Stimulated activated naive B cell treated with anti-CD40 and anti-IgM and Interleukin-4, amounts not matched to agents 10 μg/mL and 1 μg/mL and 100 μg/mL, for 72 hours (primary cell): ENCODE measurements at regions not wholly inside any gene's neighbourhood (a gene's known extent, or its start where the extent isn't known, plus 50 kb on each side); places are given as distances from the start of the nearest gene placed in this dataset.
"Not testable (repeated sequence)": the region's sequence is repeated elsewhere in the genome, so short reads cannot be mapped to it uniquely, and the experiment has no call there.

Source experiments
- ATAC-seq, 2 donors: fragments of 150-1000 bp; cut with Tn5 transposase; replicated peaks; 2 replicates each; pipeline ENCODE4 v1.10.0; 2021; ENCODE audit warnings: moderate library complexity in 1 of 2
- DNase-seq: peaks from one replicate; pipeline ENCODE4 v3.0.0; 2021
- H3K27ac Mint-ChIP-seq: one replicate; pipeline ENCODE4 v1.8.0; 2022; ENCODE audit warnings: mild to moderate bottlenecking, mixed read lengths
- H3K27me3 Mint-ChIP-seq, 2 donors: one replicate each; pipeline ENCODE4 v1.8.0; 2022; ENCODE audit warnings: mixed read lengths in 2 of 2
- H3K36me3 Mint-ChIP-seq, 2 donors: one replicate each; pipeline ENCODE4 v1.8.0; 2022; ENCODE audit warnings: mixed read lengths in 2 of 2, mild to moderate bottlenecking in 1 of 2
- H3K4me1 Mint-ChIP-seq, 2 donors: one replicate each; pipeline ENCODE4 v1.8.0; 2022; ENCODE audit warnings: mixed read lengths in 2 of 2, mild to moderate bottlenecking in 1 of 2
- H3K4me3 Mint-ChIP-seq, 2 donors: one replicate each; pipeline ENCODE4 v1.8.0; 2022; ENCODE audit warnings: mild to moderate bottlenecking in 2 of 2, mixed read lengths in 2 of 2, moderate library complexity in 1 of 2
- H3K9me3 Mint-ChIP-seq, 2 donors: one replicate each; pipeline ENCODE4 v1.8.0; 2022; ENCODE audit warnings: mixed read lengths in 2 of 2, mild to moderate bottlenecking in 1 of 2

GRCh38 chr10:106268000-106268399 is 896.5 kb downstream of the SORCS1 start:
- H3K9me3 Mint-ChIP-seq: peaks cover 3 to 5% of the 10 kb centered on the region in 2 donors
- ATAC-seq: no peak
- no peaks in the 10 kb centered on the region for H3K27me3 Mint-ChIP-seq
- no peak overlapping the region for H3K4me3 Mint-ChIP-seq
- H3K4me1 Mint-ChIP-seq: no peaks in the 10 kb centered on the region
- H3K36me3 Mint-ChIP-seq: no peaks in the 10 kb centered on the region
- DNase-seq: no peak
- no peak overlapping the region for H3K27ac Mint-ChIP-seq

- DNase-seq (no peak), ATAC-seq (no peak)
- H3K36me3 Mint-ChIP-seq: no peaks in the 10 kb centered on the region
- H3K9me3 Mint-ChIP-seq: peaks cover 3 to 5% of the 10 kb centered on the region in 2 donors
- H3K4me1 Mint-ChIP-seq: no peaks in the 10 kb centered on the region
- H3K4me3 Mint-ChIP-seq: no peak overlapping the region
- H3K27ac Mint-ChIP-seq: no peak overlapping the region
- no peaks in the 10 kb centered on the region for H3K27me3 Mint-ChIP-seq
Measured at GRCh38 chr10:106267591-106267990, 896.9 kb downstream of the SORCS1 start.

DNA sequence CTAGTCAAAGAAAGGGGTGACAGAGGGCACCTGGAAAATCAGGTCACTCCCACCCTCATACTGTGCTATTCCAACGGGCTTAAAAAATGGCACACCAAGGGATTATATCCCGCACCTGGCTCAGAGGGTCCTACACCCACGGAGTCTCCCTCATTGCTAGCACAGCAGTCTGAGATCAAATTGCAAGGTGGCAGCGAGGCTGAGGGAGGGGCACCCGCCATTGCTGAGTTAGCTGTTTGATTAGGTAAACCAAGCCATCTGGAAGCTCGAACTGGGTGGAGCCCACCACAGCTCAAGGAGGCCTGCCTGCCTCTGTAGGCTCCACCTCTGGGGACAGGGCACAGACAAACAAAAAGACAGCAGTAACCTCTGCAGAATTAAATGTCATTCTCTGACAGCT is 907.1 kb downstream of the SORCS1 start:
- not testable (repeated sequence) for H3K4me3 Mint-ChIP-seq, H3K4me1 Mint-ChIP-seq, DNase-seq, H3K36me3 Mint-ChIP-seq, ATAC-seq, H3K9me3 Mint-ChIP-seq, H3K27ac Mint-ChIP-seq, H3K27me3 Mint-ChIP-seq

GRCh38 chr10:106255111-106255678 is 909.3 kb downstream of the SORCS1 start:
- Mint-ChIP-seq H3K4me1 (no peaks in the 10 kb centered on the region), H3K4me3 (no peak overlapping the region), H3K9me3 (no peaks in the 10 kb centered on the region), H3K27ac (no peak overlapping the region), H3K36me3 (no peaks in the 10 kb centered on the region), H3K27me3 (no peaks in the 10 kb centered on the region)
- no peak for ATAC-seq
- no peak for DNase-seq

GRCh38 chr10:106254071-106254470 is 910.4 kb downstream of the SORCS1 start:
- Mint-ChIP-seq H3K27me3 (no peaks in the 10 kb centered on the region), H3K9me3 (no peaks in the 10 kb centered on the region), H3K36me3 (no peaks in the 10 kb centered on the region), H3K27ac (no peak overlapping the region), H3K4me3 (no peak overlapping the region), H3K4me1 (no peaks in the 10 kb centered on the region)
- ATAC-seq (no peak), DNase-seq (no peak)

DNA sequence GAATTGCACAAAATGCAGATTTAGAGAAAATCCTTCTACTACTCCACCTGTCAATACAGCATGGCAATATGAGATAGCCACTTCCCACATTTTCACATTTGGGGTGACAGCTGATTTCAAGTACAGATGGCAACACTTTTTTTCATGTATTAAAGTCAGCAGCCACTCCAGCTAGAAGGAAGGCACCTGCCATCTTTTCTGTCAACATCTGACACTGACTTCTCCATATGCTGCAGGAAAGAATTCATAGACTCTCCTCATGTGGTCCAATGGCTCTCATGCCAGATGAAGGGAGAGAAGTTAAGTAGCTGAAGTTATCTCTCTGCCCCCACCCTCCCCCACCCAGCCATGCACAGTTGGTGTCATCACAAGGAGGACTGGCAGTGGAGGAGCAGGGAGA is 912.0 kb downstream of the SORCS1 start:
- no peak for ATAC-seq

GRCh38 chr10:106251573-106251972 is 912.9 kb downstream of the SORCS1 start:
- H3K27me3 Mint-ChIP-seq: no peaks in the 10 kb centered on the region
- H3K9me3 Mint-ChIP-seq: peaks cover 0 to 4% of the 10 kb centered on the region in 2 donors
- ATAC-seq (no peak), DNase-seq (no peak)
- H3K4me1 Mint-ChIP-seq: no peaks in the 10 kb centered on the region
- H3K4me3 Mint-ChIP-seq: no peak overlapping the region
- no peaks in the 10 kb centered on the region for H3K36me3 Mint-ChIP-seq
- H3K27ac Mint-ChIP-seq: no peak overlapping the region

More for the DNA sequence above, 912.0 kb downstream of the SORCS1 start:
- Mint-ChIP-seq H3K9me3 (no peaks in the 10 kb centered on the region), H3K27ac (no peak overlapping the region), H3K36me3 (no peaks in the 10 kb centered on the region), H3K27me3 (no peaks in the 10 kb centered on the region), H3K4me1 (no peaks in the 10 kb centered on the region), H3K4me3 (no peak overlapping the region)
- DNase-seq: no peak

DNA sequence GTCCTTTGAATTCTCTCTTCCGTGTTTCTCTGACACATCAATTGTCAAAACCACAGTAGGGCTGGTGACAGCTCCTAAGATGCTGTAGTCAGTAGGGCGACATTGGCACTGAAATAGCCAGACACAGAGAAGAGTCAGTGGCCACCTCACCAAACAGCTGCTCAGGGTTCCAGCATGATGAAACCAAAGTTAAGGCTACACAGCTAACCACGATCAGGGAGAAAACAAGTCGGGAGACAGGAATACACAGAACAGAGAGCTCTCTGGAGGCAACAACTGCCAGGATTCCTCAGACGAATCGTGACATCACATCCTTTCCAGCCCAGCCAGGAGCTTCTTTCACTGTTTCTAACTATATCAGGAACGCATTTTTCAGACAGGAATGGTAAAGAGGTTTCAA is 922.2 kb downstream of the SORCS1 start:
- Mint-ChIP-seq H3K4me1 (no peaks in the 10 kb centered on the region), H3K36me3 (no peaks in the 10 kb centered on the region), H3K4me3 (no peak overlapping the region)

GRCh38 chr10:106226828-106227227 is 937.7 kb downstream of the SORCS1 start:
- H3K27me3 Mint-ChIP-seq: no peaks in the 10 kb centered on the region
- no peaks in the 10 kb centered on the region for H3K4me1 Mint-ChIP-seq
- ATAC-seq (no peak), DNase-seq (no peak)
- H3K9me3 Mint-ChIP-seq: no peaks in the 10 kb centered on the region
- no peak overlapping the region for H3K27ac Mint-ChIP-seq
- no peak overlapping the region for H3K4me3 Mint-ChIP-seq
- H3K36me3 Mint-ChIP-seq: no peaks in the 10 kb centered on the region

More for the DNA sequence above, 922.2 kb downstream of the SORCS1 start:
- ATAC-seq (no peak), DNase-seq (no peak)
- H3K9me3 Mint-ChIP-seq: peaks cover 0 to 4% of the 10 kb centered on the region in 2 donors
- no peak overlapping the region for H3K27ac Mint-ChIP-seq
- no peaks in the 10 kb centered on the region for H3K27me3 Mint-ChIP-seq

DNA sequence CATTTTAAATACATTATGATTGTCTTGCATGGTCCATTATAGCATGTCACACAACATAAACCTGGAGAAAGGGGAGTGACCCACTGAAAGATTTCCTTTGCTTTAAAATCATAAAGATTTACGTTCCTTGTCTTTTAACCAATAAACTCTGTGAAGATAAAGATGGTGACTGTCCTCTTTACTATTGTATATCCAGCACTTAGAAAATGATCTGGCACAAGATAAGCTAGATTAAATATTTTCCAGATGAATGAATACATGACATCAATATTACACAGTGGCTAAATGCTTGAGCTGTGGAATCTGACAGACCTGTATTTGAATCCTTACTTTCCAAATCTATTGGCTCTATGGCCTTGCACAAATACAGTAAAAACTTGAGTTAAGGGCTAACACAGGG is 938.4 kb downstream of the SORCS1 start:
- Mint-ChIP-seq H3K4me3 (no peak overlapping the region), H3K9me3 (peaks cover 0 to 1% of the 10 kb centered on the region in 2 donors), H3K27ac (no peak overlapping the region), H3K4me1 (no peaks in the 10 kb centered on the region), H3K36me3 (no peaks in the 10 kb centered on the region), H3K27me3 (no peaks in the 10 kb centered on the region)
- no peak for DNase-seq
- ATAC-seq: no peak

GRCh38 chr10:106224676-106225075 is 939.8 kb downstream of the SORCS1 start:
- DNase-seq (no peak), ATAC-seq (no peak)
- Mint-ChIP-seq H3K9me3 (peaks cover 0 to 4% of the 10 kb centered on the region in 2 donors), H3K4me1 (no peaks in the 10 kb centered on the region), H3K27me3 (no peaks in the 10 kb centered on the region), H3K27ac (no peak overlapping the region), H3K4me3 (no peak overlapping the region), H3K36me3 (no peaks in the 10 kb centered on the region)

DNA sequence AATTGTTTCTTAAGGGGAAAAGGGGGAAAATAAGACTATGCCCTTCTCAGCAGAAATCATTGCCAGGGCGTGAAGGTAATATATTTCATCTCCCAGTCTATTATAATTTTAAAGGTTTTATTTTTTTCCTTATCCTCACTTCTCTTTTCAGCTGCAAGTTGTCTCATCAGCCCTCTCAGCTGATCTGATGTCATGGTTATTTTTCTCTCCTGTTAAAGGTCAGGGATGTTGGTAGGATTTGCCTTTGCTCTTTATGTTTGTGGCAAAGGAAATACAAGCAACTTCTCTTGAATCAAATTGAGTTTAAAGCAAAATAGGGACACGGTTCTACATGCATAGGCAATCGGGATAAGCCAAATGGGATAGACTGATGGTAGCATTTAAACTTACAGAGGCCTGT is 946.9 kb downstream of the SORCS1 start:
- H3K4me1 Mint-ChIP-seq: no peaks in the 10 kb centered on the region
- no peak overlapping the region for H3K4me3 Mint-ChIP-seq
- H3K9me3 Mint-ChIP-seq: peaks cover 0 to 4% of the 10 kb centered on the region in 2 donors
- ATAC-seq (no peak), DNase-seq (no peak)
- H3K36me3 Mint-ChIP-seq: no peaks in the 10 kb centered on the region
- H3K27ac Mint-ChIP-seq: no peak overlapping the region
- H3K27me3 Mint-ChIP-seq: no peaks in the 10 kb centered on the region

- Mint-ChIP-seq H3K4me3 (no peak overlapping the region), H3K36me3 (no peaks in the 10 kb centered on the region), H3K9me3 (peaks cover 0 to 2% of the 10 kb centered on the region in 2 donors), H3K27ac (no peak overlapping the region), H3K4me1 (no peaks in the 10 kb centered on the region), H3K27me3 (no peaks in the 10 kb centered on the region)
- DNase-seq: no peak
- ATAC-seq: no peak
Measured at GRCh38 chr10:106216085-106216484, 948.4 kb downstream of the SORCS1 start.

GRCh38 chr10:106214243-106214642 is 950.3 kb downstream of the SORCS1 start:
- peaks cover 2 to 6% of the 10 kb centered on the region in 2 donors for H3K9me3 Mint-ChIP-seq

GRCh38 chr10:106213493-106213892 is 951.0 kb downstream of the SORCS1 start:
- Mint-ChIP-seq H3K9me3 (peaks cover 2 to 6% of the 10 kb centered on the region in 2 donors), H3K4me3 (no peak overlapping the region), H3K27ac (no peak overlapping the region), H3K36me3 (no peaks in the 10 kb centered on the region), H3K4me1 (no peaks in the 10 kb centered on the region), H3K27me3 (no peaks in the 10 kb centered on the region)
- ATAC-seq (no peak), DNase-seq (no peak)

More at GRCh38 chr10:106214243-106214642, 950.3 kb downstream of the SORCS1 start:
- Mint-ChIP-seq H3K4me1 (no peaks in the 10 kb centered on the region), H3K4me3 (no peak overlapping the region), H3K36me3 (no peaks in the 10 kb centered on the region), H3K27me3 (no peaks in the 10 kb centered on the region), H3K27ac (no peak overlapping the region)
- ATAC-seq (no peak), DNase-seq (no peak)

DNA sequence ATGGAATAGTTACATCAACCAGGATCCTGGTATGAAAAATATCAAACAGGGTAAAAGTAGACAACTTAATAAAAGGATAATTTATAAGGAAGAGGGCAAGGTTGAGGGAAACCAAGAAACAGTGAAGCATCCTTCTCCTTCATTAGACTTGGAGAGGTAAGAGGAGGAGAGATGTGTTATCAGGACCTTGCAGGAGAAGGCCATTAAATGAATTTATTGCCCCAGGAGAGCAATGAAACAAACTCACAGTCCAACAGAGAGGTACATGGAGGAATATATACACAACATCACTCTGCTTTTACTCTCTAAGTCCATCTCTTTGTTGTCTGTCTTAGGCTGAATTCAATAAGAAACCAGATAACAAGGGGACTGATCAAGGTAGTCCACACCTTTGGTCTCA is 966.2 kb downstream of the SORCS1 start:
- Mint-ChIP-seq H3K36me3 (no peaks in the 10 kb centered on the region), H3K27ac (no peak overlapping the region), H3K4me1 (no peaks in the 10 kb centered on the region), H3K4me3 (no peak overlapping the region), H3K9me3 (peaks cover 0 to 2% of the 10 kb centered on the region in 2 donors), H3K27me3 (no peaks in the 10 kb centered on the region)
- ATAC-seq: no peak
- no peak for DNase-seq
